Breast epithelium (tissue), 4 donors: ENCODE measurements at regions not wholly inside any gene's neighbourhood (a gene's known extent, or its start where the extent isn't known, plus 50 kb on each side); places are given as distances from the start of the nearest gene placed in this dataset.

Experiments
- DNase-seq, 2 donors: peaks; one replicate each; pipeline ENCODE4 v3.0.0-alpha.2; 2019; ENCODE audit warnings: low spot score in 2 of 2
- H3K27ac ChIP-seq, 2 donors: fragments of 200-600 bp; sonication (generic) in 1 of 2; one replicate each; pipeline ENCODE4 v1.5.1; 2016 to 2019; ENCODE audit warnings: mild to moderate bottlenecking in 1 of 2
- H3K27me3 ChIP-seq, 2 donors: fragments of 200-600 bp; sonication (generic) in 1 of 2; one replicate each; pipeline versions ENCODE4 v1.5.1 to v1.6.0; 2017 to 2019; ENCODE audit warnings: control low read depth in 1 of 2, mild to moderate bottlenecking in 1 of 2
- H3K36me3 ChIP-seq: fragments of 200-600 bp; one replicate; pipeline ENCODE4 v1.5.1; 2019
- H3K4me1 ChIP-seq, 2 donors: fragments of 200-600 bp; sonication (generic); one replicate each; pipeline ENCODE4 v1.5.1; 2016 to 2019; ENCODE audit warnings: control low read depth in 1 of 2
- H3K4me3 ChIP-seq, 3 donors: fragments of 200-600 bp; sonication (generic); 1 replicate in 2 of 3; 2 replicates in 1 of 3; pipeline ENCODE4 v1.5.1; 2016 to 2019; ENCODE audit warnings: mild to moderate bottlenecking in 3 of 3, moderate library complexity in 2 of 3
- H3K9me3 ChIP-seq, 2 donors: fragments of 200-600 bp; sonication (generic) in 1 of 2; one replicate each; pipeline ENCODE4 v1.5.1; 2016 to 2019; ENCODE audit warnings: control low read depth in 1 of 2
- CTCF ChIP-seq, 3 donors: fragments of 450-650 bp; IDR thresholded peaks; one replicate each; pipeline ENCODE4 v1.5.1; 2016 to 2017; ENCODE audit warnings: antibody characterized with exemption in 3 of 3, mild to moderate bottlenecking in 3 of 3, moderate library complexity in 3 of 3
- POLR2A ChIP-seq: fragments of 450-650 bp; IDR thresholded peaks from one replicate; pipeline ENCODE4 v1.6.1; 2016; ENCODE audit warnings: antibody characterized with exemption, mild to moderate bottlenecking, moderate library complexity
- POLR2AphosphoS5 ChIP-seq, 3 donors: sonication (generic); formaldehyde crosslinking; IDR thresholded peaks; one replicate each; pipeline ENCODE4 v1.6.1; 2017; ENCODE audit warnings: antibody characterized with exemption in 3 of 3
- intact Hi-C: fragments of 100-400 bp; cut with DNase I; formaldehyde crosslinking; loops from one replicate; pipeline ENCODE4 v1.15.1; 2023; ENCODE audit warnings: low total_unique reads

DNA sequence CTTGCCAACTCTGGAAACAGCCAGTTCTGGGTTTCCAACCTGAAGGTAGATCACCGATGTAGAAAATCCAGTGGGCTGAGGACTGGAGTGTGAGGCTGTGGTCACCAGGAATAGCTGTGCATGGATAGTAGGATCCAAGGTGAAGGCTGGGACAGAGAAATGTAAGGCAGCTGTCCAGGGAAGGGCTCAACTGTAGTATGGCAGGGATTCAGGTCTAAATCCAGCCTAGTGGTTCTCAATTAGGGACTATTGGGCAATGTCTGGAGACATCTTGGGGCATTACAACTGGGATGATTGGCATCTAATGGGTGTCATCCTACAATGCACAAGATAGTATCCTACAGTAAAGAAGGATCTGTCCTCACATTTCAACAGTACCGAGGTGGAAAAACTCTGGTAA is 67.7 kb upstream of the RUNX1 start:
- TF ChIP-seq POLR2A = no peak
- TF ChIP-seq POLR2AphosphoS5 (IDR thresholded peaks at IDR 0.05) = no peak
- TF ChIP-seq CTCF (IDR thresholded peaks at IDR 0.05) = no peak
- Histone ChIP-seq H3K9me3 (no peaks in the 10 kb centered on the region), H3K4me1 (no peaks in the 10 kb centered on the region), H3K27me3 (no peaks in the 10 kb centered on the region), H3K36me3 (no peaks in the 10 kb centered on the region), H3K4me3 (no peak overlapping the region), H3K27ac (no peak overlapping the region)
- intact Hi-C loops = no loop called here
- no peak for DNase-seq

GRCh38 chr21:35113064-35113463 is 64.0 kb upstream of the RUNX1 start:
- DNase-seq = no peak
- TF ChIP-seq POLR2A (no peak), POLR2AphosphoS5 (IDR thresholded peaks at IDR 0.05) (no peak), CTCF (IDR thresholded peaks at IDR 0.05) (no peak)
- no peak overlapping the region for H3K4me3 ChIP-seq
- no peaks in the 10 kb centered on the region for H3K4me1 ChIP-seq
- no peaks in the 10 kb centered on the region for H3K36me3 ChIP-seq
- H3K9me3 ChIP-seq = no peaks in the 10 kb centered on the region
- H3K27me3 ChIP-seq = no peaks in the 10 kb centered on the region
- H3K27ac ChIP-seq = no peak overlapping the region
- intact Hi-C loops = no loop called here

DNA sequence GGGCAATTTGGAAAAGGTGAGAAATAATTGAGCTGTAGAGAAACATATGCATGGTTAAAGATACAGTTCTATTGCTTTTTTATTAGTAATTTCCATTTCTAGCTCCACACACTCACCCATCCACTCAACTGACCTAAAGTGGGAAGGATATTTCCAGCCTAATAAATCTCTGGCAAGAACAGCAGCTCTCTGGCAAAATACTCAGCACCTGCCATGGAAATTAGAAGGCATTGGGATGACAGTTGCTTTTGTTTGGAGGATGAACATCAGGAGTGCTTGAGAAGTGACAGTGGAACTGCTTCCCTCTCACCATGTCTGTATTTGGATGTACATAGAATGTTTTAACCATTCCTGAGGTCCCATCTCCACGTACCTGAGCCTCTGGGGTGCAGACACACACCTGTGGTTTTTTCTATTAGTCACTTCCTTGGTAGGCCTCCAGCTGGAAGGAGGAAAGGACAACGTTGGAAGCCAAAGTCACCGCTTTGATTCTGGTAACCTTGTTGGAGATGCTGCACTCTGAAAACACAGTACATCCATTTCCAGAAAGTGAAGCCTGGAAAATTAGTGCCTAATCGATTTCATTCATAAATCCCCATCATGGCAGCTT is 62.3 kb upstream of the RUNX1 start:
- TF ChIP-seq POLR2A (no peak), CTCF (IDR thresholded peaks at IDR 0.05) (no peak), POLR2AphosphoS5 (IDR thresholded peaks at IDR 0.05) (no peak)
- Histone ChIP-seq H3K27ac (peak overlapping the region; percentile 3 to 30), H3K4me3 (no peak overlapping the region), H3K9me3 (no peaks in the 10 kb centered on the region), H3K4me1 (no peaks in the 10 kb centered on the region), H3K27me3 (no peaks in the 10 kb centered on the region), H3K36me3 (no peaks in the 10 kb centered on the region)
- peak in 1 of 2 donors; percentile 49 for DNase-seq
- intact Hi-C loops = no loop called here

GRCh38 chr21:35108887-35109286 is 59.8 kb upstream of the RUNX1 start:
- no peak overlapping the region for H3K27ac ChIP-seq
- TF ChIP-seq POLR2A (no peak), CTCF (IDR thresholded peaks at IDR 0.05) (no peak), POLR2AphosphoS5 (IDR thresholded peaks at IDR 0.05) (no peak)
- H3K9me3 ChIP-seq = no peaks in the 10 kb centered on the region
- H3K4me1 ChIP-seq = no peaks in the 10 kb centered on the region
- no peaks in the 10 kb centered on the region for H3K36me3 ChIP-seq
- no peaks in the 10 kb centered on the region for H3K27me3 ChIP-seq
- intact Hi-C loops = no loop called here
- H3K4me3 ChIP-seq = no peak overlapping the region
- no peak for DNase-seq

- Histone ChIP-seq H3K27ac (no peak overlapping the region), H3K36me3 (no peaks in the 10 kb centered on the region), H3K4me3 (no peak overlapping the region), H3K27me3 (no peaks in the 10 kb centered on the region), H3K4me1 (no peaks in the 10 kb centered on the region), H3K9me3 (no peaks in the 10 kb centered on the region)
- intact Hi-C loops = no loop called here
- no peak for TF ChIP-seq CTCF (IDR thresholded peaks at IDR 0.05)
- DNase-seq = no peak
Observed at GRCh38 chr21:35107520-35107919, 58.4 kb upstream of the RUNX1 start.
